ENCODE measurements at regions not wholly inside any gene's neighbourhood (a gene's known extent, or its start where the extent isn't known, plus 50 kb on each side); places are given as distances from the start of the nearest gene placed in this dataset.

- Histone ChIP-seq H3K9me3 (no peaks in the 10 kb centered on the region), H3K4me1 (replicated peaks) (no peaks in the 10 kb centered on the region), H3K36me3 (no peaks in the 10 kb centered on the region), H3K4me3 (no peak overlapping the region), H3K27me3 (replicated peaks; ENCODE audit: insufficient read depth) (no peaks in the 10 kb centered on the region), H3K27ac (no peak overlapping the region)
- DNase-seq (ENCODE audit: low spot score): no peak
- WGBS: 89% methylated on average over 2 of the region's 2 CpGs
- TF ChIP-seq POLR2AphosphoS5 (IDR thresholded peaks at IDR 0.05): no peak
- no peak for TF ChIP-seq POLR2A (IDR thresholded peaks at IDR 0.05)
- TF ChIP-seq CTCF (IDR thresholded peaks at IDR 0.05): no peak
- intact Hi-C loops (cut with DNase I): no loop called here
These were observed 209.5 kb downstream of the PCDH7 start for GRCh38 chr4:30929649-30930048.

- DNase-seq (ENCODE audit: low spot score): no peak
- 89% methylated on average over 4 of the region's 4 CpGs for WGBS
- H3K9me3 ChIP-seq: no peaks in the 10 kb centered on the region
- H3K27me3 ChIP-seq (replicated peaks; ENCODE audit: insufficient read depth): no peaks in the 10 kb centered on the region
- H3K27ac ChIP-seq: no peak overlapping the region
- H3K36me3 ChIP-seq: no peaks in the 10 kb centered on the region
- H3K4me3 ChIP-seq: no peak overlapping the region
- intact Hi-C loops (cut with DNase I): no loop called here
- H3K4me1 ChIP-seq (replicated peaks): no peaks in the 10 kb centered on the region
- TF ChIP-seq POLR2AphosphoS5 (IDR thresholded peaks at IDR 0.05): no peak
- TF ChIP-seq CTCF (IDR thresholded peaks at IDR 0.05): no peak
- no peak for TF ChIP-seq POLR2A (IDR thresholded peaks at IDR 0.05)
These were observed 210.1 kb downstream of the PCDH7 start for GRCh38 chr4:30930276-30930675.

- Histone ChIP-seq H3K9me3 (no peaks in the 10 kb centered on the region), H3K36me3 (no peaks in the 10 kb centered on the region), H3K27me3 (replicated peaks; ENCODE audit: insufficient read depth) (no peaks in the 10 kb centered on the region), H3K4me1 (replicated peaks) (no peaks in the 10 kb centered on the region), H3K4me3 (no peak overlapping the region), H3K27ac (no peak overlapping the region)
- WGBS: 55% methylated on average over 3 of the region's 3 CpGs
- no peak for DNase-seq (ENCODE audit: low spot score)
- TF ChIP-seq POLR2A (IDR thresholded peaks at IDR 0.05) (no peak), POLR2AphosphoS5 (IDR thresholded peaks at IDR 0.05) (no peak), CTCF (IDR thresholded peaks at IDR 0.05) (no peak)
- intact Hi-C loops (cut with DNase I): no loop called here
These were observed 212.4 kb downstream of the PCDH7 start for GRCh38 chr4:30932581-30932980.

- Histone ChIP-seq H3K4me1 (replicated peaks) (peaks cover 4% of the 10 kb centered on the region), H3K36me3 (no peaks in the 10 kb centered on the region), H3K27me3 (replicated peaks; ENCODE audit: insufficient read depth) (no peaks in the 10 kb centered on the region), H3K4me3 (no peak overlapping the region), H3K27ac (no peak overlapping the region), H3K9me3 (no peaks in the 10 kb centered on the region)
- intact Hi-C loops (cut with DNase I): no loop called here
- peak; percentile 21 for DNase-seq (ENCODE audit: low spot score)
- peak; percentile 21 for TF ChIP-seq POLR2AphosphoS5 (IDR thresholded peaks at IDR 0.05)
- no peak for TF ChIP-seq CTCF (IDR thresholded peaks at IDR 0.05)
- no peak for TF ChIP-seq POLR2A (IDR thresholded peaks at IDR 0.05)
These were observed 218.9 kb downstream of the PCDH7 start for GRCh38 chr4:30939069-30939468.

- TF ChIP-seq POLR2A (IDR thresholded peaks at IDR 0.05) (no peak), CTCF (IDR thresholded peaks at IDR 0.05) (no peak)
- intact Hi-C loops (cut with DNase I): no loop called here
- H3K36me3 ChIP-seq: no peaks in the 10 kb centered on the region
- no peaks in the 10 kb centered on the region for H3K9me3 ChIP-seq
- peaks cover 4% of the 10 kb centered on the region for H3K4me1 ChIP-seq (replicated peaks)
- 50% methylated on average over 4 of the region's 4 CpGs for WGBS
- H3K27ac ChIP-seq: no peak overlapping the region
- no peak overlapping the region for H3K4me3 ChIP-seq
- no peak for DNase-seq (ENCODE audit: low spot score)
- H3K27me3 ChIP-seq (replicated peaks; ENCODE audit: insufficient read depth): no peaks in the 10 kb centered on the region
These were observed 219.5 kb downstream of the PCDH7 start for GRCh38 chr4:30939684-30940083.
